Heart right ventricle (tissue), 16 donors: ENCODE measurements at regions not wholly inside any gene's neighbourhood (a gene's known extent, or its start where the extent isn't known, plus 50 kb on each side); places are given as distances from the start of the nearest gene placed in this dataset.

ENCODE experiments used
- ATAC-seq, 8 donors: fragments of 200-7000 bp; cut with Tn5 transposase; one replicate each; pipeline ENCODE4 v1.9.1; 2020; ENCODE audit warnings: mild to moderate bottlenecking in 8 of 8, moderate library complexity in 8 of 8, moderate number of reproducible peaks in 1 of 8
- DNase-seq, 2 donors: peaks; one replicate each; pipeline ENCODE4 v3.0.0-alpha.2; 2020
- H3K27ac ChIP-seq, 10 donors: fragments of 200-600 bp; sonication (generic) in 2 of 10; one replicate each; pipeline versions ENCODE4 v1.5.0 to v1.8.0; 2020 to 2022; ENCODE audit warnings: mild to moderate bottlenecking in 3 of 10
- H3K27me3 ChIP-seq, 7 donors: fragments of 200-600 bp; one replicate each; pipeline ENCODE4 v1.8.0; 2021 to 2022; ENCODE audit warnings: mild to moderate bottlenecking in 2 of 7
- H3K36me3 ChIP-seq, 9 donors: fragments of 200-600 bp; sonication (generic) in 1 of 9; one replicate each; pipeline versions ENCODE4 v1.5.0 to v1.8.0; 2020 to 2022; ENCODE audit warnings: mild to moderate bottlenecking in 2 of 9
- H3K4me1 ChIP-seq, 9 donors: fragments of 200-600 bp; sonication (generic) in 1 of 9; one replicate each; pipeline versions ENCODE4 v1.5.0 to v1.8.0; 2020 to 2022; ENCODE audit warnings: mild to moderate bottlenecking in 4 of 9
- H3K4me3 ChIP-seq, 10 donors: fragments of 200-600 bp; sonication (generic) in 2 of 10; one replicate each; pipeline versions ENCODE4 v1.5.0 to v1.8.0; 2020 to 2022; ENCODE audit warnings: mild to moderate bottlenecking in 7 of 10, moderate library complexity in 2 of 10
- H3K9me3 ChIP-seq, 11 donors: fragments of 200-600 bp in 10 of 11; sonication (generic) in 2 of 11; one replicate each; pipeline versions ENCODE4 v1.5.0 to v1.8.0; 2013 to 2022; ENCODE audit warnings: mild to moderate bottlenecking in 2 of 11, control low read depth in 1 of 11, moderate library complexity in 1 of 11
- CTCF ChIP-seq, 9 donors: fragments of 200-600 bp; sonication (generic) in 2 of 9; IDR thresholded peaks; one replicate each; pipeline versions ENCODE4 v1.5.0 to v1.8.0; 2021 to 2022; ENCODE audit warnings: antibody characterized with exemption in 9 of 9, mild to moderate bottlenecking in 5 of 9, moderate library complexity in 1 of 9
- WGBS, 2 donors: extraction: QIAGEN DNeasy Blood & Tissue Kit; methylation state at CpG; one replicate each; pipeline ENCODE4 v1.1.7; 2013; ENCODE audit warnings: inconsistent platforms in 1 of 2; 5-methylcytosine and 5-hydroxymethylcytosine counted together
- intact Hi-C, 10 donors: fragments of 100-400 bp; cut with DNase I; formaldehyde crosslinking; loops; one replicate each; pipeline versions ENCODE4 v1.11.1 to v1.14.2; 2022
- donor health status: Arrhythmogenic right ventricular cardiomyopathy.
- donor health status: ischemic (EF 13 %, LVEDD 7.1; RV severe dilation, severe dysfunction).
- donor health status: healthy with polysubstance abuse.
- donor health status: DM: no; HTN: yes; CAD: no.
- donor health status: DM: no; HTN: no; CAD: no.
- donor health status: ischemic (EF 25% LVEDD 6.9; RV normal size, moderate dysfunction).
- donor health status: ischemic (EF 25% LVEDD 5.7; RV mildly dilated, moderate dysfunction).
- donor health status: healthy.
- donor health status: DM: yes; HTN: yes; CAD: no.
- donor health status: Ischemic cardiomyopathy.
- donor health status: ischemic (EF 35%, LVEDD 5.7; RV mildly dilated, moderate dysfunction).
- donor health status: nonischemic (EF 11% LVEDD 7.7; RV severe dilation, severe dysfunction).
- donor health status: DM: yes; HTN: yes; CAD: no.
- donor health status: PGD.
- donor health status: ischemic (EF 29% LVEDD 5.4; RV normal size, mild dysfunction).
- donor health status: nonischemic (EF 23%, LVEDD 6.1; RV moderate dilation, normal function).

- intact Hi-C loops = loop anchor here in 1 of 10 donors (10.0 kb wide), 1 partner anchor 110 kb away; no protein-coding TSS in a partner anchor
- DNase-seq = no peak
- whole genome bisulfite sequencing, 2 donors = 65 to 81% methylated on average over 7 of the region's 7 CpGs
- no peaks in the 10 kb centered on the region for H3K36me3 ChIP-seq
- H3K27me3 ChIP-seq = peaks cover 0 to 57% (median 34%) of the 10 kb centered on the region in 7 donors
- no peaks in the 10 kb centered on the region for H3K9me3 ChIP-seq
- H3K4me1 ChIP-seq = peaks cover 2 to 25% (median 15%) of the 10 kb centered on the region in 9 donors
- no peak overlapping the region for H3K27ac ChIP-seq
- ATAC-seq = no peak
- no peak for TF ChIP-seq CTCF (IDR thresholded peaks at IDR 0.05)
- H3K4me3 ChIP-seq = no peak overlapping the region
These were observed 135.1 kb downstream of the RRAGC start for GRCh38 chr1:38724160-38725131.

- no peak for TF ChIP-seq CTCF (IDR thresholded peaks at IDR 0.05)
- 89 to 91% methylated on average over 4 of the region's 4 CpGs for WGBS, 2 donors
- Histone ChIP-seq H3K36me3 (no peaks in the 10 kb centered on the region), H3K27ac (no peak overlapping the region), H3K4me1 (peaks cover 0 to 2% (median 0%) of the 10 kb centered on the region in 9 donors), H3K4me3 (no peak overlapping the region), H3K9me3 (peaks cover 0 to 1% (median 0%) of the 10 kb centered on the region in 11 donors), H3K27me3 (peaks cover 0 to 42% (median 32%) of the 10 kb centered on the region in 7 donors)
- ATAC-seq (no peak), DNase-seq (no peak)
- intact Hi-C loops = loop anchor here in 1 of 10 donors (10.0 kb wide), 1 partner anchor 107 kb away; no protein-coding TSS in a partner anchor
These were observed 137.8 kb downstream of the RRAGC start for GRCh38 chr1:38721816-38722215.

GRCh38 chr1:38719880-38720279 lies 139.7 kb downstream of the RRAGC start:
- Histone ChIP-seq H3K36me3 (no peaks in the 10 kb centered on the region), H3K9me3 (peaks cover 0 to 14% (median 0%) of the 10 kb centered on the region in 11 donors), H3K4me3 (no peak overlapping the region), H3K27me3 (peaks cover 0 to 34% (median 15%) of the 10 kb centered on the region in 7 donors), H3K4me1 (no peaks in the 10 kb centered on the region), H3K27ac (no peak overlapping the region)
- no peak for ATAC-seq
- DNase-seq = no peak
- TF ChIP-seq CTCF (IDR thresholded peaks at IDR 0.05) = no peak
- intact Hi-C loops = loop anchor here in 1 of 10 donors (10.0 kb wide), 1 partner anchor 105 kb away; no protein-coding TSS in a partner anchor
- WGBS, 2 donors = 66 to 75% methylated on average over 7 of the region's 7 CpGs

DNA sequence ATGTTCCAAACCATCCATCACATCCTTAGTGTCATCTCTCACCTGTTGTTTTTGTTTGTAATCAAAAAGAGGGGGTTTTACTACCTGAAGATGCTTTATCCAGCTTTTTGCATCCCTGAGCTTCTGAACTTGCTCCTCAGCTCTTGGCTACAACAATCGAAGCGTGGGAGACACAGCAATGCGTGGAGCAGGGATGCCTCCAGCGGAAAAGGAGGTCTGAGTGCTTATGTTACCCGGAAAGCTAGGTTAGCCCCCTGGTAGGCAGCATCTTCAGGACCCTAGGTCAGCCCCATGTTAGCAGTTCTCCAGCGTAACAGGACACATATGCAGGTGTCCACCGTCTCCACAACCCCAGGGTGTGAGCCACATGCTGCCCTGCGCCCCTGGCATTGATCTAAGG lies 141.5 kb downstream of the RRAGC start:
- TF ChIP-seq CTCF (IDR thresholded peaks at IDR 0.05) = no peak
- Histone ChIP-seq H3K27me3 (peaks cover 0 to 27% (median 4%) of the 10 kb centered on the region in 7 donors), H3K36me3 (no peaks in the 10 kb centered on the region), H3K27ac (no peak overlapping the region), H3K9me3 (peaks cover 0 to 14% (median 0%) of the 10 kb centered on the region in 11 donors), H3K4me3 (no peak overlapping the region), H3K4me1 (no peaks in the 10 kb centered on the region)
- WGBS, 2 donors = 86% methylated on average over 8 of the region's 8 CpGs
- intact Hi-C loops = no loop called here
- DNase-seq (no peak), ATAC-seq (no peak)
